Fibroblast of lung (primary cell): ENCODE measurements at regions not wholly inside any gene's neighbourhood (a gene's known extent, or its start where the extent isn't known, plus 50 kb on each side); places are given as distances from the start of the nearest gene placed in this dataset.

Source experiments
- DNase-seq, 2 donors: peaks; one replicate each; pipeline versions ENCODE4 v3.0.0 to v3.0.0-alpha.2; 2010; ENCODE audit warnings: low read depth in 2 of 2
- H2AFZ ChIP-seq: 2 replicates; pipeline ENCODE4 v1.5.1; 2012; ENCODE audit warnings: low read length, control low read depth, inconsistent platforms
- H3K27ac ChIP-seq: 2 replicates; pipeline ENCODE4 v1.5.1; 2011; ENCODE audit warnings: low read length, control low read depth; ENCODE audit not compliant: insufficient read depth
- H3K27me3 ChIP-seq: 2 replicates; pipeline ENCODE4 v1.5.1; 2011; ENCODE audit warnings: mild to moderate bottlenecking, low read length; ENCODE audit not compliant: control insufficient read depth, insufficient read depth
- H3K36me3 ChIP-seq: 2 replicates; pipeline ENCODE4 v1.5.1; 2011; ENCODE audit warnings: low read length; ENCODE audit not compliant: control insufficient read depth, insufficient read depth
- H3K4me1 ChIP-seq: 2 replicates; pipeline ENCODE4 v1.5.1; 2011; ENCODE audit warnings: low read length; ENCODE audit not compliant: control insufficient read depth, insufficient read depth; ENCODE audit errors: extremely low read depth
- H3K4me2 ChIP-seq: 2 replicates; pipeline ENCODE4 v1.5.1; 2011; ENCODE audit warnings: low read length, control low read depth; ENCODE audit not compliant: insufficient read depth; ENCODE audit errors: extremely low read depth
- H3K4me3 ChIP-seq, 4 experiments: fragments of 200-600 bp in 1 of 4; sonication (generic) in 1 of 4; replicated peaks in 1 of 4; 2 replicates each; pipeline ENCODE4 v1.5.1; 2011 to 2016; ENCODE audit warnings: low read length in 4 of 4, low read depth in 3 of 4, mild to moderate bottlenecking in 3 of 4, control low read depth in 2 of 4, inconsistent platforms in 1 of 4, mixed read lengths in 1 of 4; ENCODE audit not compliant: insufficient read depth in 1 of 4; ENCODE audit errors: control extremely low read depth in 1 of 4
- H3K79me2 ChIP-seq: 2 replicates; pipeline ENCODE4 v1.5.1; 2012; ENCODE audit warnings: mild to moderate bottlenecking, low read length, inconsistent platforms; ENCODE audit not compliant: control insufficient read depth, insufficient read depth
- H3K9ac ChIP-seq: 2 replicates; pipeline ENCODE4 v1.5.1; 2011; ENCODE audit warnings: mild to moderate bottlenecking, low read length, control low read depth; ENCODE audit not compliant: insufficient read depth
- H3K9me3 ChIP-seq: 2 replicates; pipeline ENCODE4 v1.5.1; 2012; ENCODE audit warnings: low read depth, low read length; ENCODE audit not compliant: control insufficient read depth, insufficient read depth
- H4K20me1 ChIP-seq: 2 replicates; pipeline ENCODE4 v1.5.1; 2011; ENCODE audit warnings: low read length; ENCODE audit not compliant: control insufficient read depth, insufficient read depth; ENCODE audit errors: extremely low read depth
- EZH2 ChIP-seq: IDR thresholded peaks from 2 replicates; pipeline ENCODE4 v1.5.1; 2012; ENCODE audit warnings: low read length, control low read depth, mild to moderate bottlenecking; ENCODE audit errors: missing control alignments
- TF ChIP-seq, protein P1 (sequence below), 2 donors: IDR thresholded peaks in 1 of 2; conservative IDR thresholded peaks in 1 of 2; 1 replicate in 1 of 2; 2 replicates in 1 of 2; pipeline ENCODE4 v1.5.1; 2011 to 2012; ENCODE audit warnings: low read length in 2 of 2, control low read depth in 1 of 2, inconsistent platforms in 1 of 2, low read depth in 1 of 2, mild to moderate bottlenecking in 1 of 2

DNA sequence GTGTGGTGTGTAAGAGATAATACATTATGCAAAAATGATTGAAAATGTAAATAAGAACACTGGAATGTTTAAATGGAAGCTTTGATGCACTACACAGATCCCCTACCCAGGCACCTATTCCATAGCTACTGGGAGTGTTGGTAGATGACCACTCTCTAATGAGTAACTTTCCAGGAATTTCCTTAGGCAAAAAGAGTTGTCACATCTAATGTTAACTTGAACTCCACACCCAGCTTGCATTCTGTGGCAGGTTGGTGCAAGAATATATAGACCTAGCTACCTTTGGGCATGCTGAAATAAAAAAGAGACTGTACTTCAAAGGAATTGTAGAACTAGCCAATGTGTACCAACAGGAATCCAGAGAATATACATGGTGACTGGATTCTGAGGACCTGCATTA, 1254.2 kb upstream of the EYS start:
- no peaks in the 10 kb centered on the region for H3K9me3 ChIP-seq
- no peaks in the 10 kb centered on the region for H3K79me2 ChIP-seq
- no peaks in the 10 kb centered on the region for H4K20me1 ChIP-seq
- no peak overlapping the region for H2AFZ ChIP-seq
- H3K4me1 ChIP-seq = no peaks in the 10 kb centered on the region
- no peaks in the 10 kb centered on the region for H3K36me3 ChIP-seq
- DNase-seq = no peak
- no peak overlapping the region for H3K4me2 ChIP-seq
- no peak overlapping the region for H3K4me3 ChIP-seq
- H3K27me3 ChIP-seq = no peaks in the 10 kb centered on the region
- TF ChIP-seq EZH2 = no peak
- TF ChIP-seq, protein P1, sequence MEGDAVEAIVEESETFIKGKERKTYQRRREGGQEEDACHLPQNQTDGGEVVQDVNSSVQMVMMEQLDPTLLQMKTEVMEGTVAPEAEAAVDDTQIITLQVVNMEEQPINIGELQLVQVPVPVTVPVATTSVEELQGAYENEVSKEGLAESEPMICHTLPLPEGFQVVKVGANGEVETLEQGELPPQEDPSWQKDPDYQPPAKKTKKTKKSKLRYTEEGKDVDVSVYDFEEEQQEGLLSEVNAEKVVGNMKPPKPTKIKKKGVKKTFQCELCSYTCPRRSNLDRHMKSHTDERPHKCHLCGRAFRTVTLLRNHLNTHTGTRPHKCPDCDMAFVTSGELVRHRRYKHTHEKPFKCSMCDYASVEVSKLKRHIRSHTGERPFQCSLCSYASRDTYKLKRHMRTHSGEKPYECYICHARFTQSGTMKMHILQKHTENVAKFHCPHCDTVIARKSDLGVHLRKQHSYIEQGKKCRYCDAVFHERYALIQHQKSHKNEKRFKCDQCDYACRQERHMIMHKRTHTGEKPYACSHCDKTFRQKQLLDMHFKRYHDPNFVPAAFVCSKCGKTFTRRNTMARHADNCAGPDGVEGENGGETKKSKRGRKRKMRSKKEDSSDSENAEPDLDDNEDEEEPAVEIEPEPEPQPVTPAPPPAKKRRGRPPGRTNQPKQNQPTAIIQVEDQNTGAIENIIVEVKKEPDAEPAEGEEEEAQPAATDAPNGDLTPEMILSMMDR (conservative IDR thresholded peaks at IDR 0.05 in 1 of 2, IDR thresholded peaks at IDR 0.05 in 1 of 2; ENCODE audit: low read depth in 1 of 2, low read length in 2 of 2) = no peak
- no peak overlapping the region for H3K27ac ChIP-seq
- H3K9ac ChIP-seq = no peak overlapping the region

DNA sequence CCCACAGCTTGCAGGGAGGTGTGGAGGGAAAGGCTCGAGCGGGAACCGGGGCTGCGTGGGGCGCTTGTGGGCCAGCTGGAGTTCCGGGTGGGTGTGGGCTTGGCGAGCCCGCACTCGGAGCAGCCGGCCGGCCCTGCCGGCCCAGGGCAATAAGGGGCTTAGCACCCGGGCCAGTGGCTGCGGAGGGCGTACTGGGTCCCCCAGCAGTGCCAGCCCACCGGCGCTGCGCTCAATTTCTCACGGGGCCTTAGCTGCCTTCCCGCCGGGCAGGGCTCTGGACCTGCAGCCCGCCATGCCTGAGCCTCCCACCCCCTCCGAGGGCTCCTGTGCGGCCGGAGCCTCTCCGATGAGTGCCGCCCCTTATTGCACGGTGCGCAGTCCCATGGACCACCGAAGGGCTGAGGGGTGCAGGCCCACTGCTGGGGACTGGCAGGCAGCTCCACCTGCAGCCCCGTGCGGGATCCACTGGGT, 1242.2 kb upstream of the EYS start:
- Histone ChIP-seq H3K79me2 (no peaks in the 10 kb centered on the region), H3K4me1 (no peaks in the 10 kb centered on the region), H3K9me3 (no peaks in the 10 kb centered on the region), H2AFZ (no peak overlapping the region), H3K36me3 (no peaks in the 10 kb centered on the region), H3K27ac (no peak overlapping the region), H3K27me3 (no peaks in the 10 kb centered on the region), H3K4me2 (no peak overlapping the region), H3K9ac (no peak overlapping the region), H3K4me3 (no peak overlapping the region), H4K20me1 (no peaks in the 10 kb centered on the region)
- no peak for TF ChIP-seq EZH2
- TF ChIP-seq, protein P1 (conservative IDR thresholded peaks at IDR 0.05 in 1 of 2, IDR thresholded peaks at IDR 0.05 in 1 of 2; ENCODE audit: low read depth in 1 of 2, low read length in 2 of 2) = no peak
- DNase-seq = no peak

DNA sequence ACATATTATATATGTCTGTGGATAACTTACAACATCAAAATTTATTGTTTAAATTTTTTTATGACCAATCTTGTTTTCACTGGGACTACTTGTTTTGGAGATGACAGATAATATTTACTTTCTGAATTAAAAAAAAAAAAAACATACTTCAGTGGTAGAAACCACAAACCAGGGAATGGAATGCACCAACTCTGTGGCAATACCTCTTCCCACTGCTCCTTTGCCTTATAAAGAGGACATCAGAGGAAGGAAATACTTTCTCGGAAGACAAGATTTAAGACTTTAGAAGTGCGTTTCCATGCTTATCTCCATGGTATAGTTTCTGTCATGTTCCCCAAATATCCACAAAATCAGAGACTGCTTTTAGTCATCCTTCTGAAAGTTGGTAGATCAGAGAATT, 1241.1 kb upstream of the EYS start:
- Histone ChIP-seq H3K4me3 (no peak overlapping the region), H3K9ac (no peak overlapping the region), H3K27me3 (no peaks in the 10 kb centered on the region), H3K36me3 (no peaks in the 10 kb centered on the region), H3K9me3 (no peaks in the 10 kb centered on the region), H4K20me1 (no peaks in the 10 kb centered on the region), H2AFZ (no peak overlapping the region), H3K27ac (no peak overlapping the region), H3K4me1 (no peaks in the 10 kb centered on the region), H3K4me2 (no peak overlapping the region), H3K79me2 (no peaks in the 10 kb centered on the region)
- peak; percentile 29 to 51 for DNase-seq
- TF ChIP-seq, protein P1 (conservative IDR thresholded peaks at IDR 0.05 in 1 of 2, IDR thresholded peaks at IDR 0.05 in 1 of 2; ENCODE audit: low read depth in 1 of 2, low read length in 2 of 2) = no peak
- no peak for TF ChIP-seq EZH2
